Natural killer cell treated with Interleukin-12 subunit alpha and Interleukin-12 subunit beta and Interleukin-15 and Interleukin-18, amount 100 ng/mL, for 72 hours (primary cell): ENCODE measurements at regions not wholly inside any gene's neighbourhood (a gene's known extent, or its start where the extent isn't known, plus 50 kb on each side); places are given as distances from the start of the nearest gene placed in this dataset.

Experiments
- ATAC-seq, 2 donors: fragments of 150-1000 bp; cut with Tn5 transposase in 1 of 2; sonication (Bioruptor Pico), chemical (Tn5 transposase) in 1 of 2; 2 replicates each; pipeline ENCODE4 v1.10.0; 2021
- DNase-seq: peaks from one replicate; pipeline ENCODE4 v3.0.0; 2022; ENCODE audit warnings: low spot score
- H3K27ac Mint-ChIP-seq, 2 donors: 1 replicate in 1 of 2; 2 replicates in 1 of 2; pipeline ENCODE4 v1.8.0; 2022; ENCODE audit warnings: mixed read lengths in 2 of 2, mild to moderate bottlenecking in 1 of 2, moderate library complexity in 1 of 2
- H3K27me3 Mint-ChIP-seq, 2 donors: 1 replicate in 1 of 2; 2 replicates in 1 of 2; pipeline ENCODE4 v1.8.0; 2022; ENCODE audit warnings: mixed read lengths in 2 of 2
- H3K36me3 Mint-ChIP-seq: one replicate; pipeline ENCODE4 v1.8.0; 2022; ENCODE audit warnings: mixed read lengths
- H3K4me1 Mint-ChIP-seq, 2 donors: 1 replicate in 1 of 2; 2 replicates in 1 of 2; pipeline ENCODE4 v1.8.0; 2022; ENCODE audit warnings: low read depth in 2 of 2, mixed read lengths in 2 of 2, mild to moderate bottlenecking in 1 of 2
- H3K4me3 Mint-ChIP-seq: one replicate; pipeline ENCODE4 v1.8.0; 2022; ENCODE audit warnings: mixed read lengths
- H3K9me3 Mint-ChIP-seq: 2 replicates; pipeline ENCODE4 v1.8.0; 2022; ENCODE audit warnings: mixed read lengths

GRCh38 chr1:4146614-4147013 is 246.5 kb upstream of the C1orf174 start:
- ATAC-seq (no peak), DNase-seq (no peak)
- no peaks in the 10 kb centered on the region for H3K36me3 Mint-ChIP-seq
- H3K9me3 Mint-ChIP-seq = no peaks in the 10 kb centered on the region
- no peaks in the 10 kb centered on the region for H3K4me1 Mint-ChIP-seq
- H3K27ac Mint-ChIP-seq = no peak overlapping the region
- no peak overlapping the region for H3K4me3 Mint-ChIP-seq
- peaks cover 7 to 11% of the 10 kb centered on the region in 2 donors for H3K27me3 Mint-ChIP-seq

GRCh38 chr1:4147509-4147908 is 247.4 kb upstream of the C1orf174 start:
- H3K27me3 Mint-ChIP-seq = peaks cover 7 to 11% of the 10 kb centered on the region in 2 donors

GRCh38 chr1:4149281-4149680 is 249.2 kb upstream of the C1orf174 start:
- no peaks in the 10 kb centered on the region for H3K9me3 Mint-ChIP-seq
- H3K4me3 Mint-ChIP-seq = no peak overlapping the region
- no peaks in the 10 kb centered on the region for H3K36me3 Mint-ChIP-seq
- DNase-seq = no peak
- H3K27ac Mint-ChIP-seq = no peak overlapping the region
- H3K27me3 Mint-ChIP-seq = peaks cover 7 to 11% of the 10 kb centered on the region in 2 donors
- peak in 1 of 2 donors; percentile 23 for ATAC-seq
- H3K4me1 Mint-ChIP-seq = no peaks in the 10 kb centered on the region

More at GRCh38 chr1:4147509-4147908, 247.4 kb upstream of the C1orf174 start:
- H3K4me1 Mint-ChIP-seq = no peaks in the 10 kb centered on the region
- no peak overlapping the region for H3K27ac Mint-ChIP-seq
- H3K4me3 Mint-ChIP-seq = no peak overlapping the region
- no peak for DNase-seq
- no peak for ATAC-seq
- no peaks in the 10 kb centered on the region for H3K36me3 Mint-ChIP-seq
- H3K9me3 Mint-ChIP-seq = no peaks in the 10 kb centered on the region

- no peak for ATAC-seq
- Mint-ChIP-seq H3K4me3 (no peak overlapping the region), H3K9me3 (no peaks in the 10 kb centered on the region), H3K36me3 (no peaks in the 10 kb centered on the region), H3K27me3 (peaks cover 7 to 11% of the 10 kb centered on the region in 2 donors), H3K4me1 (no peaks in the 10 kb centered on the region), H3K27ac (no peak overlapping the region)
- DNase-seq = no peak
Measured at GRCh38 chr1:4149831-4150230, 249.8 kb upstream of the C1orf174 start.

GRCh38 chr1:4150262-4150661 is 250.2 kb upstream of the C1orf174 start:
- H3K4me1 Mint-ChIP-seq = no peaks in the 10 kb centered on the region
- no peaks in the 10 kb centered on the region for H3K9me3 Mint-ChIP-seq
- H3K27ac Mint-ChIP-seq = no peak overlapping the region
- no peak overlapping the region for H3K4me3 Mint-ChIP-seq
- no peaks in the 10 kb centered on the region for H3K36me3 Mint-ChIP-seq
- H3K27me3 Mint-ChIP-seq = peaks cover 7 to 11% of the 10 kb centered on the region in 2 donors
- ATAC-seq (no peak), DNase-seq (no peak)

- Mint-ChIP-seq H3K27me3 (peaks cover 11% of the 10 kb centered on the region in 2 donors), H3K4me3 (no peak overlapping the region), H3K36me3 (no peaks in the 10 kb centered on the region), H3K27ac (no peak overlapping the region), H3K4me1 (no peaks in the 10 kb centered on the region), H3K9me3 (no peaks in the 10 kb centered on the region)
- ATAC-seq (no peak), DNase-seq (no peak)
Measured at GRCh38 chr1:4152266-4152665, 252.2 kb upstream of the C1orf174 start.

GRCh38 chr1:4153571-4153970 is 253.5 kb upstream of the C1orf174 start:
- ATAC-seq (peak; percentile 15 to 21), DNase-seq (no peak)
- Mint-ChIP-seq H3K36me3 (no peaks in the 10 kb centered on the region), H3K9me3 (no peaks in the 10 kb centered on the region), H3K27me3 (peaks cover 7% of the 10 kb centered on the region in 2 donors), H3K4me1 (no peaks in the 10 kb centered on the region), H3K4me3 (no peak overlapping the region), H3K27ac (no peak overlapping the region)

GRCh38 chr1:4156241-4156973 is 256.3 kb upstream of the C1orf174 start:
- ATAC-seq = no peak
- DNase-seq = no peak
- peaks cover 0 to 3% of the 10 kb centered on the region in 2 donors for H3K27me3 Mint-ChIP-seq
- no peak overlapping the region for H3K27ac Mint-ChIP-seq
- no peak overlapping the region for H3K4me3 Mint-ChIP-seq
- no peaks in the 10 kb centered on the region for H3K4me1 Mint-ChIP-seq
- no peaks in the 10 kb centered on the region for H3K36me3 Mint-ChIP-seq
- no peaks in the 10 kb centered on the region for H3K9me3 Mint-ChIP-seq

- ATAC-seq = peak in 1 of 2 donors; percentile 32
- H3K4me3 Mint-ChIP-seq = no peak overlapping the region
- H3K4me1 Mint-ChIP-seq = no peaks in the 10 kb centered on the region
- H3K27ac Mint-ChIP-seq = no peak overlapping the region
- peaks cover 10 to 12% of the 10 kb centered on the region in 2 donors for H3K27me3 Mint-ChIP-seq
- H3K36me3 Mint-ChIP-seq = no peaks in the 10 kb centered on the region
- no peaks in the 10 kb centered on the region for H3K9me3 Mint-ChIP-seq
- no peak for DNase-seq
Measured at GRCh38 chr1:4160181-4160580, 260.1 kb upstream of the C1orf174 start.

GRCh38 chr1:4161366-4162006 is 261.4 kb upstream of the C1orf174 start:
- no peak overlapping the region for H3K27ac Mint-ChIP-seq
- no peaks in the 10 kb centered on the region for H3K9me3 Mint-ChIP-seq
- peaks cover 17 to 18% of the 10 kb centered on the region in 2 donors for H3K27me3 Mint-ChIP-seq
- no peaks in the 10 kb centered on the region for H3K4me1 Mint-ChIP-seq
- no peak overlapping the region for H3K4me3 Mint-ChIP-seq
- DNase-seq (no peak), ATAC-seq (no peak)
- no peaks in the 10 kb centered on the region for H3K36me3 Mint-ChIP-seq

- no peak for ATAC-seq
- Mint-ChIP-seq H3K9me3 (no peaks in the 10 kb centered on the region), H3K27me3 (peaks cover 17 to 30% of the 10 kb centered on the region in 2 donors), H3K4me3 (no peak overlapping the region), H3K4me1 (no peaks in the 10 kb centered on the region), H3K36me3 (no peaks in the 10 kb centered on the region), H3K27ac (no peak overlapping the region)
- DNase-seq = no peak
Measured at GRCh38 chr1:4164965-4165364, 264.9 kb upstream of the C1orf174 start.

GRCh38 chr1:4165686-4166300 is 265.7 kb upstream of the C1orf174 start:
- Mint-ChIP-seq H3K36me3 (no peaks in the 10 kb centered on the region), H3K27me3 (peaks cover 17 to 30% of the 10 kb centered on the region in 2 donors), H3K27ac (no peak overlapping the region), H3K9me3 (no peaks in the 10 kb centered on the region), H3K4me3 (no peak overlapping the region), H3K4me1 (no peaks in the 10 kb centered on the region)
- no peak for DNase-seq
- no peak for ATAC-seq

GRCh38 chr1:4166713-4167112 is 266.6 kb upstream of the C1orf174 start:
- H3K27ac Mint-ChIP-seq = no peak overlapping the region
- no peaks in the 10 kb centered on the region for H3K9me3 Mint-ChIP-seq
- no peaks in the 10 kb centered on the region for H3K4me1 Mint-ChIP-seq
- no peak for ATAC-seq
- no peak for DNase-seq
- H3K4me3 Mint-ChIP-seq = no peak overlapping the region
- no peaks in the 10 kb centered on the region for H3K36me3 Mint-ChIP-seq
- peaks cover 17 to 30% of the 10 kb centered on the region in 2 donors for H3K27me3 Mint-ChIP-seq

GRCh38 chr1:4169991-4170390 is 269.9 kb upstream of the C1orf174 start:
- H3K27me3 Mint-ChIP-seq = peaks cover 12 to 22% of the 10 kb centered on the region in 2 donors
- no peak for ATAC-seq
- H3K4me1 Mint-ChIP-seq = no peaks in the 10 kb centered on the region
- H3K36me3 Mint-ChIP-seq = no peaks in the 10 kb centered on the region
- no peak overlapping the region for H3K27ac Mint-ChIP-seq
- H3K9me3 Mint-ChIP-seq = no peaks in the 10 kb centered on the region
- no peak overlapping the region for H3K4me3 Mint-ChIP-seq
- DNase-seq = no peak
